HG03469 (cell line): ENCODE measurements at regions not wholly inside any gene's neighbourhood (a gene's known extent, or its start where the extent isn't known, plus 50 kb on each side); places are given as distances from the start of the nearest gene placed in this dataset.
"Not testable (repeated sequence)": the region's sequence is repeated elsewhere in the genome, so short reads cannot be mapped to it uniquely, and the experiment has no call there.

ENCODE experiments used
- ATAC-seq: cut with Tn5 transposase; IDR thresholded peaks from one replicate; pipeline ENCODE4 v1.9.1; 2021; ENCODE audit warnings: mild to moderate bottlenecking, moderate library complexity, moderate number of reproducible peaks; ENCODE audit not compliant: unreplicated experiment

- ATAC-seq = no peak
Observed at GRCh38 chr5:105688227-105688792, 1982.4 kb downstream of the EFNA5 start.

DNA sequence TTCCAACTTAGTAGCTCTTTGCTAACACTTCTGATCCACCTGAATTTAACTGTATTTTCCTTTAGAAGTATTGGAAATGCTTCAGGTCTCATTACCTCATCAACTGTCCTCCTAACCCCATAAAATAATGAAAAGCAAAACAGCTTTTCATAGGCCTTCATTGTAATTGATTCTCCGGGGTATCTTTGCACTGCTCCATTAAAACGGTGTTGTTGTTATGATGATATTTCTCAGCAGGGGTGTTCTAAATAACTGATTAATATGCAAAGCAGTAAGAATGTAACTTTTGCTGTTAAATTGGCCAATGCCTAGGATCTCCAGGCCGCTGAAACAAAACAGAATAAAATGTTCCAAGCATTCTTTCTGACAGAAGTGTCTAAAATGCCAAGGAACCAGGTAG, 1983.2 kb downstream of the EFNA5 start:
- no peak for ATAC-seq

- no peak for ATAC-seq
Observed at GRCh38 chr5:105685884-105686283, 1984.9 kb downstream of the EFNA5 start.

- no peak for ATAC-seq
Observed at GRCh38 chr5:105684799-105685198, 1985.9 kb downstream of the EFNA5 start.

- ATAC-seq = no peak
Observed at GRCh38 chr5:105680858-105681475, 1989.8 kb downstream of the EFNA5 start.

DNA sequence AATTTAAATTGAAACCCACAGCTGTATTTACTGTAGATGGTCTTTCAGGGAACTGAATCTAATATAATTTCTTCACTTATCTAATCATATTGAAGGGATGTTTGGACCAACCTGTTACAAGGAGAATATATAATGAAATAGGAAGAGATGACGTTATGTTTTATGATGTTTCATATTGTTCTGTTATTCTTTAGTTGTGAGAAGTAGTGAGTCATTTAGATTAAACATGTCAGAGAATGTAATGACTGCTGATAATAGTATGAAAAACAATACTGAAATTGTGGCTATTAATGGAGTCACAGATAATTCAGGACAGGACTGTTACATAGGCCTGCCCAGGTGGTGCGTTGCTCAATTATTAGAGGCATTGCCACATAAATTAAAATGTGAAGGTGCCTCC, 1993.4 kb downstream of the EFNA5 start:
- no peak for ATAC-seq

DNA sequence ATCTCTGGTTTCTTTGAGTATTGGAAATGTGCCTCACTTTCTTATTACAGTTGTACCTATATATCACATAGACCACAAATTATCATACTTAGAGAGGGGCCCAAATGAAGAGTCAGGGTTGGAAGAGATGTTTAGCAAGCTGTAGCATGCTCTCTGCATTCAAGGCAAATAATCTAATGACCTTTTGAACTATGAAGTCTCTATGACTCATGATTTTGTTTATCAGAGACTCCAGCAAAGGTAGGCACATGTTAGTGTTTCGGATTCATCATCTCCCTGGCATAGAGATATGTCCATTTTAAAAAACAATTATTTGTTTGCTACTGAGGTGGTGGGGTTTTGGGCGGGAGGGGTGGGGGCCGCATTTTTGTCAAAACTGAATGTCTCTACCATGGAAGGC, 2000.1 kb downstream of the EFNA5 start:
- no peak for ATAC-seq

- no peak for ATAC-seq
Observed at GRCh38 chr5:105663671-105664070, 2007.1 kb downstream of the EFNA5 start.

DNA sequence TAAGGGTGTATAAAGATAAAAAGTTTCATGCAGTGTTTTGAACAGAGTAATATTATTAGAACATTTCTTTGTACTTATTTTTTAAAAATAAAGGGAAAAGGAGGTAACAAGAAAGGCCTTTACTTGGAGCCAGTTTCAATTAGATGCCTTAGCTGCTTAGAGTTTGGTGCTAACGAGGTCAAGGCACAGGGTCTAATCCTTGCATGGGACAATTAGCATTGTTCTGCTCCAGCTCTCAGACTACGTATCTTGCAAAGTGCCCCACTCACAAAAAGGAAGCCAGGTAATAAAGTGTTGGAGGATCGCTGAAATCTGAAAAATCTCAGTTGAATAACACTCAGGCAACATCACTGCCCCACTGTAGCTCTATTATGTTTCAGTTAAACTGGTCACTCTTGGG, 2011.3 kb downstream of the EFNA5 start:
- ATAC-seq = no peak

DNA sequence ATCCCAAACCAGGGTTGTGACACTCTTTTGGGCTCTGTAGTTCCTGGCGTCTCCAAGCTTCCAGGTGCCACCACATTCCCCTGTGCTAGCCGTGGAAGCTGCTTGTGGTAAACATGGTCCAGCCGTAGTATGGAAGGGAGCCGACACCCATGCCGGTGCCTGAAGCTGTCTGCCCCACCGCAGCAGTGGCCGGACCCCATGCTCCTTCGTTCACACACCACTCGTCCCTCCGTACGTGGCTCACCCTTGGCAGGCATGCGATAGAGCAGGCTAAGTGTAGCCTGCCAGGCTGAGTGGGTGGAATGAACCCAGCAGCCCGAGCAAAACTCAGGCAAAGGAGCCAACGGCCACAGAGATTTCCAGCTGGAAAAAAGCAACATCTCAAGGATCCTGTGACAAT, 2030.4 kb downstream of the EFNA5 start:
- ATAC-seq = no peak

DNA sequence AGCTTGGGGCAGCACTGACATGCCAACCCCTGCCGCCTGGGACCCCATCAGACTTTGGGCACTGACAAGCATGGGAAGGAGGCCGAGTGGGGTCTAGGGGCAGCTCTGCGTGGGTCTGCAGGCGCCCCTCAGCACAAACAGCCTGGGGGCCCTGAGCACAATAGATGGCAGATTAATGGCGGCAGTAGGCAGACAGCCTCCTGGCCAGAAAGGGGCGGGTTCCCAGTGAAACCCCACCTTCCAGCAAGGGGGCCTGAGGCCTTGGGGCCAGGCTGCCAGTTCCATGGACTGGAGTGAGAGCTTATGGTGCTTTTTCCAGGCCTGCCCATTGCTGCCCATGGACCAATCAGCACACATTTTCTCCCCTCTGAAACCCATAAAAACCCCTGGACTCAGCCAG, 2031.2 kb downstream of the EFNA5 start:
- no peak for ATAC-seq

DNA sequence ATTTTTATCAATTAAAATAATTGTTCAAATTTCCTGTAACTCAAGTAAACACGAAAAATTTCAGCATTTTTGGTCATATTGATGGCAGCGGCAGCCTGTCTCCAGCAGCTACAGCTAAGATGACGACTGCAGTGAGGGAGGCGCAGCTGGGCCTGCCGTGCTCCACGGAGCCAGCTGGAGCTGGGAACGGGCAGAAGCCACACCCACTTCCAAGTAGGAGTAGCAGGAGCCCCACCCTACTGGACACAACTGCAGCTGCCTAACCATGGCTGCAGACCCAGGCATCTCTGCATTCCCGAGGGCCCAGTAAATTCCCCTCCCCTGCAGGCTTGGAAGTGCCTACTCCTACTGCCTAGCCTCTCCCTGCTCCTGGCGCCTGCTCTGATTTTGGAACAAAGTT, 2031.7 kb downstream of the EFNA5 start:
- ATAC-seq = no peak

DNA sequence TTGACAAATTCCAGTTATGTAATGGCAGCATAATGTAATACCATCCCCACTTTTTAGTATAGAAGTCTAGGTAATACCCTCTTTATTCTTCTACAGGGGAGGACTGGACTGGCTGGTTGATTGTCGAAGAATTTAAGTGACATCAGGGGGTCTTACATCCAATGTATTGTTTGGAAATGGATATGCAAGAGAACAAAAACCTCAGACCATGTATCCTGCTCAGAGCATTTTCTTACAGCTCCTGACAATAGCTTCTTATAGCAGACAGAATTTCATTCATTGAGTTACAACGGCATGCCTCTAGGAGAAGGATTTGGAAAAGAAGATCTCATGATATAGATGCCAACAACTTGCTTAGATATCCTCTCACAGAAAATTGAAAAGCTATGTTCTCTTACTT, 2032.3 kb downstream of the EFNA5 start:
- ATAC-seq = no peak

DNA sequence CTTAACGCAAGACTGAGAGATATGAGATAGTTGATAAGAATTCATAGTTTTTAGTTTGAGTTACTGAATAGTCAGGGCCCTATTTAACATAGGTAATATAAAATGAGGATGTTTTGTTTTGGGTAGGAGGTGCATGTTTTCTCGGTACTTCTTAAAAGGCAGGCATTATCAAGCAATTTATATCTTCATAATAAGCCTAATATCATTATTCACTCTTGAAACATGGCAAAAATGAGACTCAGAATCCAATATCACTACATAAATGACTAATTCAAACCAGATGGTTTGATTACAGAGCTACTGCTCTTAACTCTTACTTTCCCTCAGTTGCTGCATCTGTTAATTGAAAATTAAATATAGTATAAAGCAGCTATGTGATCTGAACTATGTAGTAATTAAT, 2038.7 kb downstream of the EFNA5 start:
- ATAC-seq = no peak

GRCh38 chr5:105630803-105631202, 2039.9 kb downstream of the EFNA5 start:
- no peak for ATAC-seq

GRCh38 chr5:105619725-105620124, 2051.0 kb downstream of the EFNA5 start:
- no peak for ATAC-seq

GRCh38 chr5:105617436-105618215, 2053.1 kb downstream of the EFNA5 start:
- ATAC-seq = no peak

- no peak for ATAC-seq
Observed at GRCh38 chr5:105616599-105616998, 2054.0 kb upstream of the NUDT12 start.

DNA sequence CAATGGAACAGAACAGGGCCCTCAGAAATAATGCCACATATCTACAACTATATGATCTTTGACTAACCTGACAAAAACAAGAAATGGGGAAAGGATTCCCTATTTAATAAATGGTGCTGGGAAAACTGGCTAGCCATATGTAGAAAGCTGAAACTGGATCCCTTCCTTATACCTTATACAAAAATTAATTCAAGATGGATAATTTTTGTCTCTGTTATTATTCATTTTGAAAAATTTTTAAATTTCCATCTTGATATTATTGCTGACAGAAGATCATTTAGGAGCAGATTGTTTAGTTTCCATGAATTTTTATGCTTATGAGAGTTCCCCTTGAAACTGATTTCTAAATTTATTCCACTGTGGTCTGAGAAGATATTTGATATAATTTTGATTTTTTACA, 2039.8 kb upstream of the NUDT12 start:
- not testable (repeated sequence) for ATAC-seq

GRCh38 chr5:105593011-105593760, 2030.6 kb upstream of the NUDT12 start:
- ATAC-seq = no peak

GRCh38 chr5:105587963-105588662, 2025.5 kb upstream of the NUDT12 start:
- no peak for ATAC-seq
